ENCODE measurements at regions not wholly inside any gene's neighbourhood (a gene's known extent, or its start where the extent isn't known, plus 50 kb on each side); places are given as distances from the start of the nearest gene placed in this dataset.

- TF ChIP-seq BHLHE40 (IDR thresholded peaks at IDR 0.05; ENCODE audit: borderline replicate concordance) (no peak), SP1 (IDR thresholded peaks at IDR 0.05) (no peak), TARDBP (IDR thresholded peaks at IDR 0.05) (no peak), FOXK2 (IDR thresholded peaks at IDR 0.05) (no peak), PKNOX1 (IDR thresholded peaks at IDR 0.05) (no peak), SUZ12 (IDR thresholded peaks at IDR 0.05) (no peak), ARNT (IDR thresholded peaks at IDR 0.05) (no peak), HDGF (IDR thresholded peaks at IDR 0.05; ENCODE audit: borderline replicate concordance) (no peak), FOXA1 (IDR thresholded peaks at IDR 0.05) (no peak)
These were observed 439.6 kb upstream of the CAMK1G start for GRCh38 chr1:209143916-209144315.
